ENCODE measurements at regions not wholly inside any gene's neighbourhood (a gene's known extent, or its start where the extent isn't known, plus 50 kb on each side); places are given as distances from the start of the nearest gene placed in this dataset.

DNA sequence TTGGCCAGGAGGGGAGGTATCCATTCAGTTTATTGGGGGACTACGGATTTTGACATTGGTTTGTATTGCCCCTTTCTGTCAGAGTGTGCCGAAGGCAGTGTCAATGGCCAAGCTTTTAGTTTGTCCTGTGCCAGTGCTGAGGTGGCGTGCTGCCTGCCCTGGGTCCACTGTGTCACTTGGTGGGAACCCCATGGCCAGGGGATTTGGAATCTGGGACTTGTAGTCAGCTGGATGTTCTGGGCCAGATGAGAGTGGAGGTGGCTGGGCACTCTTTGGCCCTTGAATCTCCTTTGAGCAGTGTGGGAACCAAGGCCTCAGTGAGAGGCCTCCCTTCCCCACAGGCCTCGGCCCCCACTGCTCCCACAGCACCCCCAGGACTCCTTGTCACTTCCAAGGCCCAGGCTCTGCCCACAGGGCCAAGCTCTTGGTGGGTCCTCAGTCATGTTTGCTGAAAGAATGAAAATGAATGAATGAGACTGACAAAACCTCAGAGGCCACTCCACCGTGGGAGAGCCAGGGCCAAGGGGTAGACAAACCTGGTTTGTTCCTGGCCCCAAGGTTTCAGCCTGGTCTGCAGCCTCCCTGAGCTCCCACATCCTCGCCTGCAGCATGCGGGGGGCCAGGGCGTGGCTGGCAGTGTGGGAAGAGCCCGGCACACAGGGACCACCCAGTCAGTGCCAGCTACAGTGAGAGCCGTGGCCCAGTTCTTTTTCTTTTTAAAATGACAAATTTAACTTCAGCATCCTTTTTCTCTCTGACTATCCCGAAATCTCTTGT is 412.2 kb downstream of the MATN1 start:
- Histone ChIP-seq H3K9me3 (ENCODE audit: control insufficient read depth, low read depth, low read length) (no peaks in the 10 kb centered on the region), H3K27ac (ENCODE audit: control insufficient read depth, insufficient read depth, low read length) (no peak overlapping the region), H3K4me3 (ENCODE audit: control insufficient read depth in 2 of 3, extremely low read depth in 1 of 3, insufficient read depth in 2 of 3, low read depth in 1 of 3, low read length in 3 of 3) (no peak overlapping the region), H3K4me2 (ENCODE audit: control insufficient read depth, extremely low read depth, insufficient read depth, low read depth, low read length) (no peak overlapping the region), H3K79me2 (ENCODE audit: control insufficient read depth, insufficient read depth, low read length) (no peaks in the 10 kb centered on the region), H3K27me3 (ENCODE audit: control insufficient read depth, extremely low read depth, insufficient read depth, low read length) (peaks cover 7% of the 10 kb centered on the region), H3K4me1 (ENCODE audit: control insufficient read depth, extremely low read depth, insufficient read depth, low read length) (no peaks in the 10 kb centered on the region), H4K20me1 (ENCODE audit: control insufficient read depth, extremely low read depth, insufficient read depth, low read length) (no peaks in the 10 kb centered on the region), H2AFZ (ENCODE audit: control insufficient read depth, low read length) (no peak overlapping the region), H3K9me1 (ENCODE audit: control insufficient read depth, extremely low read depth, insufficient read depth, low read length) (no peaks in the 10 kb centered on the region), H3K36me3 (ENCODE audit: control insufficient read depth in 2 of 2, extremely low read depth in 1 of 2, insufficient read depth in 2 of 2, low read length in 2 of 2) (no peaks in the 10 kb centered on the region), H3K9ac (ENCODE audit: control insufficient read depth, extremely low read depth, insufficient read depth, low read length) (no peak overlapping the region)
- dilution Hi-C loops (cut with MboI; ENCODE audit: extremely low pct_ligation_motif_present, low sequenced_read_pairs) = no loop called here
- no peak for DNase-seq (ENCODE audit: low read depth, low spot score)
- TF ChIP-seq EZH2 (IDR thresholded peaks at IDR 0.05; ENCODE audit: low read length) = no peak
- TF ChIP-seq, protein P1, sequence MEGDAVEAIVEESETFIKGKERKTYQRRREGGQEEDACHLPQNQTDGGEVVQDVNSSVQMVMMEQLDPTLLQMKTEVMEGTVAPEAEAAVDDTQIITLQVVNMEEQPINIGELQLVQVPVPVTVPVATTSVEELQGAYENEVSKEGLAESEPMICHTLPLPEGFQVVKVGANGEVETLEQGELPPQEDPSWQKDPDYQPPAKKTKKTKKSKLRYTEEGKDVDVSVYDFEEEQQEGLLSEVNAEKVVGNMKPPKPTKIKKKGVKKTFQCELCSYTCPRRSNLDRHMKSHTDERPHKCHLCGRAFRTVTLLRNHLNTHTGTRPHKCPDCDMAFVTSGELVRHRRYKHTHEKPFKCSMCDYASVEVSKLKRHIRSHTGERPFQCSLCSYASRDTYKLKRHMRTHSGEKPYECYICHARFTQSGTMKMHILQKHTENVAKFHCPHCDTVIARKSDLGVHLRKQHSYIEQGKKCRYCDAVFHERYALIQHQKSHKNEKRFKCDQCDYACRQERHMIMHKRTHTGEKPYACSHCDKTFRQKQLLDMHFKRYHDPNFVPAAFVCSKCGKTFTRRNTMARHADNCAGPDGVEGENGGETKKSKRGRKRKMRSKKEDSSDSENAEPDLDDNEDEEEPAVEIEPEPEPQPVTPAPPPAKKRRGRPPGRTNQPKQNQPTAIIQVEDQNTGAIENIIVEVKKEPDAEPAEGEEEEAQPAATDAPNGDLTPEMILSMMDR (optimal IDR thresholded peaks at IDR 0.05 in 1 of 3, IDR thresholded peaks at IDR 0.05 in 1 of 3, conservative IDR thresholded peaks at IDR 0.05 in 1 of 3; ENCODE audit: extremely low read depth in 1 of 3, insufficient read depth in 2 of 3, low read length in 3 of 3) = no peak
- no peak for FAIRE-seq

DNA sequence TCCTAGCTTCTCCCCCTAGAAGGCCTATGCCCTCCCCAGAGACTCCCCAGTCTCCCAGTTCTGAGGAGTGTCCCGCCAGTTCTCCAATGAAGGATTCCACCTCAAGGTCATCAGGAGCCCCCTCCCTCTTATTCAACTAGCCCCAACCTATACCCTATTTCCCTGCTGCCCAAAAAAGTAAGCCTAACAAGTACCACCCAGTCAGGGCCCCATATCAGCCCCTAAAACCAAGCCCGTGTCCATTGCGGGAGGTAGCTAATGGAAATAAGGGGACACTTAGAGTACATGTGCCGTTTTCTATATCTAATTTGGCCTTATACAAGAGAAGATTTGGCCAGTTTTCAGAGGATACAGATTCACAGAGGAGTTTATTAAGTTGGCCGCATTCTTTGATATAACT is 416.2 kb downstream of the MATN1 start:
- H3K9ac ChIP-seq (ENCODE audit: control insufficient read depth, extremely low read depth, insufficient read depth, low read length) = no peak overlapping the region
- H3K4me3 ChIP-seq (ENCODE audit: control insufficient read depth in 2 of 3, extremely low read depth in 1 of 3, insufficient read depth in 2 of 3, low read depth in 1 of 3, low read length in 3 of 3) = no peak overlapping the region
- no peaks in the 10 kb centered on the region for H3K36me3 ChIP-seq (ENCODE audit: control insufficient read depth in 2 of 2, extremely low read depth in 1 of 2, insufficient read depth in 2 of 2, low read length in 2 of 2)
- TF ChIP-seq, protein P1 (optimal IDR thresholded peaks at IDR 0.05 in 1 of 3, IDR thresholded peaks at IDR 0.05 in 1 of 3, conservative IDR thresholded peaks at IDR 0.05 in 1 of 3; ENCODE audit: extremely low read depth in 1 of 3, insufficient read depth in 2 of 3, low read length in 3 of 3) = no peak
- TF ChIP-seq EZH2 (IDR thresholded peaks at IDR 0.05; ENCODE audit: low read length) = no peak
- no peaks in the 10 kb centered on the region for H3K9me3 ChIP-seq (ENCODE audit: control insufficient read depth, low read depth, low read length)
- H4K20me1 ChIP-seq (ENCODE audit: control insufficient read depth, extremely low read depth, insufficient read depth, low read length) = no peaks in the 10 kb centered on the region
- no peak overlapping the region for H3K4me2 ChIP-seq (ENCODE audit: control insufficient read depth, extremely low read depth, insufficient read depth, low read depth, low read length)
- no peaks in the 10 kb centered on the region for H3K9me1 ChIP-seq (ENCODE audit: control insufficient read depth, extremely low read depth, insufficient read depth, low read length)
- H3K27ac ChIP-seq (ENCODE audit: control insufficient read depth, insufficient read depth, low read length) = no peak overlapping the region
- no peak for FAIRE-seq
- H3K4me1 ChIP-seq (ENCODE audit: control insufficient read depth, extremely low read depth, insufficient read depth, low read length) = no peaks in the 10 kb centered on the region
- no peak overlapping the region for H2AFZ ChIP-seq (ENCODE audit: control insufficient read depth, low read length)
- DNase-seq (ENCODE audit: low read depth, low spot score) = no peak
- H3K27me3 ChIP-seq (ENCODE audit: control insufficient read depth, extremely low read depth, insufficient read depth, low read length) = no peaks in the 10 kb centered on the region
- dilution Hi-C loops (cut with MboI; ENCODE audit: extremely low pct_ligation_motif_present, low sequenced_read_pairs) = no loop called here
- no peaks in the 10 kb centered on the region for H3K79me2 ChIP-seq (ENCODE audit: control insufficient read depth, insufficient read depth, low read length)

Data from keratinocyte (primary cell).